ENCODE measurements at regions not wholly inside any gene's neighbourhood (a gene's known extent, or its start where the extent isn't known, plus 50 kb on each side); places are given as distances from the start of the nearest gene placed in this dataset.

- TF ChIP-seq CTCF (IDR thresholded peaks at IDR 0.05; ENCODE audit: low read depth, low read length) (no peak), EZH2phosphoT487 (IDR thresholded peaks at IDR 0.05; ENCODE audit: low read depth) (no peak)
These were observed 731.7 kb upstream of the MIR17HG start for GRCh38 chr13:90615767-90616166.

Data from OCI-LY3 (cell line).